Stimulated activated CD8-positive, alpha-beta memory T cell treated with anti-CD3 and anti-CD28 coated beads, Interleukin-15, amount 100 ng/mL, for 48 hours (primary cell): ENCODE measurements at regions not wholly inside any gene's neighbourhood (a gene's known extent, or its start where the extent isn't known, plus 50 kb on each side); places are given as distances from the start of the nearest gene placed in this dataset.
"Not testable (repeated sequence)": the region's sequence is repeated elsewhere in the genome, so short reads cannot be mapped to it uniquely, and the experiment has no call there.

Experiments
- DNase-seq, 2 donors: peaks; one replicate each; pipeline ENCODE4 v3.0.0-alpha.2; 2020; ENCODE audit warnings: low read depth in 2 of 2

DNA sequence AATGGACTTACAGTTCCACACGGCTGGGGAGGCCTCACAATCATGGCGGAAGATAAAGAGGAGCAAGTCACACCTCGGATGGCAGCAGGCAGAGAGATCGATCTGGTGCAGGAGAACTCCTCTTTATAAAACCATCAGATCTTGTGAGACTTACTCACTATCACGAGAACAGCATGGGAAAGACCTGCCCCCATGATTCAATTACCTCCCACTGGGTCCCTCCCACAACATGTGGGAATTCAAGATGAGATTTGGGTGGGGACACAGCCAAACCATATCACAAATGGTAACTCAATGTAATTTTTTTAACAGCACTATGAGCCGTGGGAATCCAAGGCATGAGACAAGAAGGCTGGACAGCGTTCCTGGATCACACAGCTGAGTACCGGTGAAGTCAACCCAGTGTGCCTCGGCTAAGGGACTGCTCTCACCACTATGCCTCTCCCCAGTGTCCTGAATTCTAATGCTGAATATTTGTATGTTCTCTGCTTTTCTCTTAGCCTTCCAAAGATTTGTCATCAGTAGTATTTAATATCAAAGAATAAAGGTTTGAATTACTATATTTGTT, 84.3 kb downstream of the IRS2 start:
- DNase-seq: not testable (repeated sequence)

DNA sequence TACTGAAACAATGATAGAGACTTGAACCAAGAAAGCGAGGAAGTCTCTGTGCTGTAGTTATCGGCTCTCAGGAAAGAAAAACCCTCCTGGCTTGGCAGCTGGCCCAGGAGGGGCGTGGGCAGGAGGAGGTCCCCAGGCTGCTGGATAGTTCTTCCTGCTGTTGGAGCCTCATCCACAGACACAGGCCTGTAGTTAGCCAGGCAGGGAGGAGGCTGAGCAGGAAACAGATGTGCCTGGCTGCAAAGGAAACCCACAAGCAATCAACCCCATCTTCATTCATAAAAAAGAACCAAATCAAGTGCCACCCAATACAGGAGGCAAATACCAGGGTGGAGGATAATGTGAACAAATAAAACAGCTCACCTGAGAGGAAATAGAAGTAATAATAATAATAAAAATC, 86.2 kb downstream of the IRS2 start:
- DNase-seq: no peak

DNA sequence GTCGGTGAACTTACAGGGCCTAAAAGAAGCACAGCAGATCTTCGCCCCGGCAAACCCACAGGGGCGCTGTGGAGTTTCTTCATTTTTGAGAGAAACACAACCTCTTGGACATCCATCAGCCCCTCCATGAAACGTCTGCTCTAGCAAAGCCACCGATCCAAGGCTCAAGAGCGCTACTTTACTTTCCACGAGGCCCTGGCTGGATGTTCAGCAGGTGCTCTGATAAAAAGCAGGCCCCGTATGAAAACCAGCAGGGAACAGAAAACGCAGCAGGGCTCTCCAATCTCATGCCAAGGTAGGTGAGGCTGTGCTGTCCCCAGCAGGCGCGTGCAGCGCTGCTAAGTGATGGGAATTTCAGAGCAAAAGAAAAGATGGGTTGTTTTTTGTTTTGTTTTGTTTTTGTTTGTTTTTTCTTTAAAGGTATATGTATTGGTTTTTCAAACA, 86.7 kb downstream of the IRS2 start:
- DNase-seq: no peak

DNA sequence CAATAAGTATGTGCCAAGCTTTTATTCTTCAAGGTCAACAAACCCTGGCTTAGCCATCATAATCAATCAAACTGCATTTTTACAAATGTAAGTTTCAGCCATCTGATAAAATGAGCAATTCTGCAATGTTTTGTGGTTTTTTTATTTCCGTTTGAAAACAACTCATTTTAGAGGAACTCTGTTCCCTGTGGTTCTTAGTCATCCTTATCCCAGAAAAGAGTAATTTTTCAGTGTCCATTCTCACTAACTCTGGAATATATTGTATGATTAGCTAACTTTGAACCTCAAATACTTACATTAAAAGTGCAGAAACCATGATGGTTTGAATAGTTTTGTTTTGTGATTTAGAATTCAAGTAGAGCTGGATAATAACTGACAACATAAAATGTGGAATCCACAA, 87.6 kb downstream of the IRS2 start:
- DNase-seq: no peak

DNA sequence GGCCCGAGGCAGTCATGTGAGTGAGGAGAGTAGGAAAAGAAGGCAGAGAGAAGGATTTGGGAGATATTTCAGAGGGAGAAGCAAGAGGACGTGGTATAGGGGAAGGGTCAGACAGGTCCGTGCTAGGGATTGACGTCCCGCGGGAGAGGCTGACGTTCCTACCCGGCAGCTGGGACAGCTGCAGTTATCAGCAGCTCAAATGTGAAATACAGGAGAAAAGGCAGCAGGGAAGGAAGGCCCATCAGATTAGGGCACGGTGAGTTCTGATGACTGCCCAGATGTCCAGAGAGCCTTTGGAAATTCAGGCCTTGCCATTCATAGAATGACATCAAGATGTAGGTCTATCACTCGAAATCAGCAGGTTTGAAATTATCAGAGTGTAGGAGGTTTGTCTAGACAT, 88.4 kb downstream of the IRS2 start:
- DNase-seq: no peak

DNA sequence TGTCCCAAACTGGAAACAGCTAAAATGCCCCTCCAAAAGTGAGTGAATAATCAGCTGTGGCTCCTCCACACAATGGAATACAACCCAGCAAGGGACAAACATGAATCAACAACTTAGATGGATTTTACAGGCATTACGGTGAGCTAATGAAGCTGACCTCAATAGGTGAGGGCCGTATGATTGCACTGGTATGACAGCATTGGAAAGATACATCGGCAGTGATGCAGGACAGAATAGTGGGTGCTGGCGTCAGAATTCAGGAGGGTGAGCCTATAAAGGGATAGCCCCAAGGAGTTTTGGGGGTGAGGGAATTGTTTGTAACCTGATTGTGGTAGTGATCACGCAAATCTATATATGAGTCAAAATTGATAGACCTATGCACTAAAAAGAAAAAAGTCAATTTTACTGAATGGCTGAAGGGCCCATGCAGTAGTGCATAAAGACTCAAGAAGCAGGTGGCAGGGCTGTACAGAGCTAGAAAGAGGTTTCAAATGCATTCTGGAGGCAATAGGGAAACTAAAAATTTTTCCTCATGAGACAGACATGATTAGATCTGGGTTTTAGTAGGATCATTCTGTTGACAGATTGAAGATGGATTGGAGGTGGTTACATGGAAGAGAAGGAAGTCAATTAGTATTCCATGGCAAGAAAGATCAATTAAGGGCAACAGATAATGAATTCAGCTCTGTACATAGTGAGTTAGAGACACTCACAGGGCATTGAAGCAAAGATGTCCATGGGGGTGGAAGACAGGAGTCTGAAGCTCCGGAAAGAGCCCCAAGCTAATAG, 90.8 kb downstream of the IRS2 start:
- DNase-seq: no peak

DNA sequence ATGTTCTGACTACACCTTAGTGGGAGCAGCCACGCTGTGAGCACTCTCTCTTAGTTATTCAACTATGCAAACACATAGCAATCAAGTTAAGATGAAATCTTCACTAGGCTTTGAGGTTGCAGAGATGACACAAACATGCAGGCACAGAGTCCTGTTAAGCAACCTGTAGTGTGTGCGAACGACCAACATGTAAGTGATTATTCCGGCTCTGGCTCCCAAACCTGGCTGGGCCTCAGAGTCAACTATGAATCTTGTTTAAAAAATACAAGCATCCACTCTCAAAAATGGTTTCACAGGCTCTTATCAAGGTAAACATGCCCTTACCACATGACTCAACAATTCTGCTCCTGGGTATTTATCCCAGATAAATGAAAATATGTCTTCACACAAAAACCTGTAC, 91.4 kb downstream of the IRS2 start:
- DNase-seq: no peak

DNA sequence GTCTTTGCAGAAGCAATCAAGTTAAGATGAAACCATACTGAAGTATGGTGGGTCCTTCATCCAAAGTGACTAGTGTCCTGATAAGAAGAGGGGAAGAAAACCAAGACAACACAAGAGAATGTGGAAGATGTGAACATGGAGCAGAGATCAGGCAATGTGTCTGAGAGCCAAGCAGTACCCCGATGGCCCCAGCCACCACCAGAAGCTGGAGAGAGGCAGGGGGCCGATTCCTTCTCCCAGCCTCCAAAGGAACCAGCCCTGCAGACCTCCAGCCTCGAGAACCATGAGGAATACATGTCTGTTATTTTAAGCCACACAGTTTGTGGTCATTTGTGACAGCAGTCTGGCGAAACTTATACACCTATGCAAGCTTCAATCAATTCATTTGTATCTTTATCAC, 93.2 kb downstream of the IRS2 start:
- DNase-seq: no peak

DNA sequence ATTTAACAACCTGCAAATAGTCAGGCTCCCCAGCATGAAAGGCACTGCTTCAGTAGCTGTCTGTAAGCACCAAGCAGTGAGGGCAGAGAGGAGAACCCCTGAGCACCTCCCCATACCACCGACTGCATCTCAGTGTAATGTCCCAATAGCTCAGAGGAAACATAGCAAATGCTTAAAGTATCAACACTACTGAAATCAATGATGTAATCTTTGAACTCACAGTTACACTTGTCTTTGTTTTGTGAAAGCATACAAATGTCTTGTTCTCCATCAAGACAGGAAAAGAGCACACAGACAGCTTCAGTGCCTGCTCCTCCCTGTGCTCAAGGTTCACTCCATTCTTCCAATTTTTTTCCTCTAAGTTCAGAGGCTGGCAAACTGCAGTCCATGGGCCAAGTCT, 94.7 kb downstream of the IRS2 start:
- DNase-seq: no peak

DNA sequence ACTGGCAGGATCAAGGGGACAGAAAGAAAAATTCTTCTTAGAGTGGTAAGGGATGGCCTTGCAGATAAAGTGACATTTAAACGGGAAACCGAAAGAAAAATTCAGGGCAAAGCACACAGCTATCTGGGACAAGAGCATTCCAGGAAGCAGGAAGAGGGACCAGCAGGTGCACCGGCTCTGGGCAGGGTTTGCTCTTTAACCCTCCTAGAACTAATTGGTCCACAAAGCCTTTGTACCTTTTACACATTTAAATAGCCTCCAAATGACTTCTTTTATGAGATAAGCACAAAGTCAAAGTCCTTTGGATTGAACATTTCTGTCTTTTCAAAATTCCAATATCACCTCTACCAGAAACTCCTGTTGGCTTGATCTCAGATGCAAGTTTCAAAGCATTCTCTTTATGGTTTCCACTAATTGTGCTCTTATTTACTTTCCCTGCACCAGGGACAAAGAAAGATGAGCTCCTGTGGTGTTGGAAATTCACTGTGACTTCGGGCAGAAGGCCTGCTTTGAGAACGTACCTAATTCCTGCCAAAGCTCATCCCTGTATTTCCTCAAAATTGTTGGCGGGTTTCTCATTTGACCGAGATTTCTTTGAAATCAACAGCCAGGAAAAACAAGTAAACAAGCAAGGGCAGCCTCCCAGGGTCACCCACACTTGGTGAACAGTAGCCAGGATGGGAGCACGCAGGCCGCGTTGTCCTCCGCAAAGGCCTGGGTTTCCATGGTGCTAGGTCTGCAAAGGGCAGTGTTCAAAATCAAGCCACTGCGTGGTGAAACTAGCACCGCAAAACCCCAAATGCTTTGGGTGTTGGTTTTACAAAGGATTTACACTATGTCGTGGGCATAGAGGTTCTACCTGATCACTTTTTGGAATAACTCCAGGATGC, 98.6 kb downstream of the IRS2 start:
- no peak for DNase-seq

DNA sequence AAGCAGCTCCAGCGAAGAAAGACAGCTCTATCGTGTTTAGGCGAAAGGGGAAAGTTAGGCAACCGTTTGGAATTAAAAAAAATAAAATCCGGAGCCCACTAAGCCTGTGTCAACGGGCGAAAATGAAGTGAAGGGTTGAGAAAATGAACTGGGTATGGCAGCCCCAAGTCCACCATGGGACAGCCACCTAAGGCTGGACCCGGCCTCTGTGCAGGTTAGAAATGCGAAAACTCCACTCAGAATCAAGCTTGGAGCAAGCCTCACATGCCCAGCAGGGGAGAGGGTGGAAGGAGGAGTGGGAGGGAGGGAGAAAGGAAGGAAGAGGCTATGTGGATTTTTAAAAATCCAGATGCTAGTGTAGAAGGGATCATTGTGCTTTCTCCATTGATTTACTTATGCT, 101.2 kb downstream of the IRS2 start:
- DNase-seq: no peak

DNA sequence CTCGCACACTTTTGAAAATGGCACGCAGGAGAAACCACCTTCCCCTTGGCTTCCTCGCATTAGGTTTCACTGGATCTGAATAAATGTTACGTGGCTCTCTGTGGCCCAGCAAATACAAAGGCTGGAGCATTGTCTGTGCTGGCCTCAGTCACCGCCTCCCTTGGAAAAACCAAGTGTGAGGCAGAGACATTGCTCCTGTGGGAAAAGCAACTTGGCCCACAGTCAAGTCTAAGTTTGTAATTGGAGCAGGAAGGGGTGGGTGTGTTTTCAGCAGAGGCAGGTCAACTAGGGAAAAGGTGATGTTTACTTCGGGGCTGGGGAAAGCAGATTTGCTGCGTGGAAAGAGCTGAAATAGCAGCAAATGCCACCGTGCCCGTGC, 101.6 kb downstream of the IRS2 start:
- no peak for DNase-seq

DNA sequence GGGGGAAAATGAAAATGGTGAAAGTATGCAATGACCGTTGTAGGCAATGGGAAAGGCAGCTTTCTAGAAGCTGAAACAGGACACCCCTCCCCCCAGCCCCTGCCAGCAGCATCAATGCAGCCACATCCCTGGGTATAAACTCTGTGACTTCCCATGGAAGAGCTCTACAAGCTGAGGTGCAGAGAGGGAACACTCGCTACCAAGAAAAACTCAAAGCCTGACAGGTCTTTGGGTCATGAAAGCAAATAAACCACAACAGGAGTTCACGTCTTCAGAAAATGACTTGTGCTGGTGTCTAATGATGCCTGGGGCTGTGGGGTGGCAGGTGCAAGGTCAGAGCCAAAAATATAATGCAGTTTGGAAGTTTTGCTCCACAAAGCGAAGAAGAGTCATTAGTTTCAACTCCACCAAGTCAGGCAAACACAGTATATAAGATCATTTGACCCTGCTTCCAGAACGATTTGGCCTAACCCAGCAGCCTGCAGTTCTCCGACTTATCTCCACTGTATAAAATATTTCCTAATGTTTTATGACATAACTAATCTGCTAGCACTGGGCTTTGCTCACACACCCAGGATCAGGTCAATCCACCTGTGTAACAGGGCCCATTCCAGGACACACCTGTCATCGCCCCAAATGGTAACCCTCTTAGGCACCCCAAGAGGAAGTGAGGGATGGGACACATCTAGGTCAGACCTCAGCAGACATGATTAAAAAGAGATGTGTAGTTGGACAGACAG, 102.1 kb downstream of the IRS2 start:
- no peak for DNase-seq

DNA sequence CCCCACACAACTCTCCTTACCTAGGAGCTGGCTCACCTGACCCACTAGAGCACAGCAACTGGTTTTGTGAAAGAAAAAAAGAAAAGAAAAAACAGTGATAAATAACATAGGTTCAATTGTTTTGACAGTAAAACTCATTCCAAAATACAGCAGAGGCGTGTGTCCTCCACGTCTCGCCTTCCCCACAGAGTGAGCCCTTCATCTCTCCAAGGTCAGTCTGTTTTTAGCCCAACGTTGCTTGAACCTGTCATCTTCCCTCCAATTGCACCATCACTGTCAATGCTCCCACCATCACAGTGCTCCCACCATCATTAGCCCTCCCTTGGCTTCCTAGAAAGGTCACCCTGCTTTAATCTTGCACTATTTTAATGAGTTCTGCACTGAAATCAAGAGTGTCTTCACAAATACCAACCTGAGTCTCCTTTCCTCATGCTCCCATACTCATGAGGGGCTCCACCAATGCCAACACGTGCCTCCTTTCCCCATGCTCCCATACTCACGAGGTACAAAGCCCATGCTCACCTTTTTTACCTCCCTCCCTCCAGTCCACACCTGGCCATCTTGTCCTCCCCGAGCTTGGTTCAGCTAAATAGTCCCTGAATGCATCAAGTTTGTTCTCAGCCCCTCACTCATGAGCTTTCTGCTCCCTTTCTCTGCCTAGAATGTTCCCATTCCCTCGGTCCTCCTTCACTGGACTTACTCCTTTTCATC, 103.7 kb downstream of the IRS2 start:
- DNase-seq: no peak

DNA sequence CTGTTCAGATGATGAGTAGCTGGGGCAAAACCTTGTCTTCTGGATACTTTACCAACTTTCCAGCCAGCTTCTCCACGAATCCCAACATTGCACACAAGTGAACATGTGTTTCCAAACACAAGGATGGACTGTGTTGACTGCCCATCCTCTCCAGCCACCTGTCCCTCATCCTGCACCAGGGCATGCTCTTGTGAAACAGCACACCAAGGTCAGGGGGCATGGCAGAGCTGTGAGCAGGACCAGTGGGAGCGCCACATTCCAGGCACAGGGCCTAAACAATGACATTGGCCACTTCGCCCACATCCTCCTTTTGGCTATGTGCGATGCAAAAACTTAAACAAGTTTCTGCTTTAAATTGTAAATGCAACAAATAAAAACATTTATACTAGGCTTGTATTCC, 105.5 kb downstream of the IRS2 start:
- no peak for DNase-seq

DNA sequence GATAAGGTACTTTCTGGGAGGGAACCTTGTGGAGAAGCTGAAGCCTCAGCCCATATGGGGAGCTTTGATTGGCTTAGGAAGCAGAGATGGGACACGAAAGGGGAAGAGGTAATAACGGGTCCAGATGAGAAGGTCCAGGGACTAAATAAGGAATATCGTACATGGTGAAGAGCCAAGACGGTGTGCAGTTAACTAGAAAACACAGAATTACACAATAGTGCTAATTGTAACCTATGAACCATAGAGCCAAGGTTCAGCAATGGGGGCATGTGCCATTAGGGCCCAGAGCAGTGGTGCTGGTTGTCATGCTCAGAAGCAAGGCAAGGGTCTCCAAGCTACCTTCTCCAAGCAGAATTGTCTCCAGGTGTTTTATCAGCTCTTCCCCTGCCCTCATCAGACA, 106.1 kb downstream of the IRS2 start:
- no peak for DNase-seq

DNA sequence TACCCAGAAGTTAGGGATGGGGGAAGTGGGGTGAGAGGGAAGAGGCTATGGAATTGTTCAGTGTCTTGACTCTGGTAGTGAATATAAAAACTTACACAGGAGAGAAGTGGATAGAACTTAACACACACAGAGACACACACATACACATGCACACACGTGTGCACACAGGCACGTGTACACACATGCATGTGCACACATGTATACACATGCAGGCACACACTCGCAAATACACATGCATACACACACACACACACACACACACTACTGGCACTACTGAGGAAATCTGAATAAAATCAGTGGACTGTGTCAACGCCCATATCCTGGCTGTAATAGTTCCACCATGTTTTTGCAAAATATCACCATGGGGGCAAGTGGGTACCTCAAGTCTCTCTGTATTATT, 107.9 kb downstream of the IRS2 start:
- no peak for DNase-seq

DNA sequence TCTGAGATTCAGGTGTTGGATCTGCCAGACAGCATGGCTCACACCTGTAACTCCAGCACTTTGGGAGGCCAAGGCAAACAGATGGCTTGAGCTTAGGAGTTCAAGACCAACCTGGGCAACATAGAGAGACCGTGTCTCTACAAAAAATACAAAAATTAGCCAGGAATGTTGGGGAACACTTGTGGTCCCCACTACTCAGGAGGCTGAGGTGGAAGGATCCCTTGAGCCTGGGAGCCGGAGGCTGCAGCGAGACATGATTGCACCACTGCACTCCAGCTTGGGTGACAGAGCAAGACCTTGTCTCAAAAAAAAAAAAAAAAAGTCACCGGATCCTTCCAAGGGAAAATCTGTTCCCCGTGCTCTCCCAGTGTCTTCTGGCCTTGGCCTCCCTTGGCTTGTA, 109.2 kb downstream of the IRS2 start:
- no peak for DNase-seq

DNA sequence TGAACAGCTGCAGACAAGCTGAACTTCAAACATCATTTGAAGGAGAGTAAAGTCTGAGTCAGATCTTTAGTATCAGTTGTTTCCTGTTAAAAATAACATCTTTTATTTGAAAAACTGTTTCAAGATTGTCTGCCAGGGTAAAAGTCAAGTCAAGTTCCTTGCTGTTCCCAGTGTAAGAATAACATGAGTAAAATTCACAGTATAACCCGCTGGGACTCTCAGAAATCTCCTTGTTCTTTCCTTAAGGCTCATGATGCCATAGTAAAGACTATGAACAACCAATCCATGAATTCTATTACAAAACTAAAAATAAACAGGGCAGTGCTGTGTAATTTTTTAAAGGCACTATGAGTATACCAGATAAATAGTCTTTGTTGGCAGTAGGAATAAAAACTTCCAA, 112.9 kb downstream of the IRS2 start:
- DNase-seq: no peak

DNA sequence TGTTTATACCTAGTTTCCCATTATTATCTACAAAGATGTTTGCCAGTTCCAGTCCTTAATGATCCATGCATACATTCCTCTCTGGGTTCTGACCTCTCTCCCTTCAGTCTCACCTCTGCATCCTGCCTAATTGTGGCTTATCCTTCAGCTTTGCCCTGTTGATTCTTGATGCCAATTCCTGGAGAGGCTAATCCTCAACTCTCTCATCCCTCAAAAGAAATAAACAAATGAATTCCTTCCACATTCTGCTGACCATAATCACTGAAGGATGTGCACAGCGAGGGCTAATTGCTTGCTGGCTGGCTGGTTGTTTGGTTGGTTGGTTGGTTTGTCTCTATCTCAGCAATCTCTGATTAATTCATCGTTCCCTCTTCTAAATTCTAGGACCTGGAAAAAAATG, 113.8 kb downstream of the IRS2 start:
- no peak for DNase-seq

DNA sequence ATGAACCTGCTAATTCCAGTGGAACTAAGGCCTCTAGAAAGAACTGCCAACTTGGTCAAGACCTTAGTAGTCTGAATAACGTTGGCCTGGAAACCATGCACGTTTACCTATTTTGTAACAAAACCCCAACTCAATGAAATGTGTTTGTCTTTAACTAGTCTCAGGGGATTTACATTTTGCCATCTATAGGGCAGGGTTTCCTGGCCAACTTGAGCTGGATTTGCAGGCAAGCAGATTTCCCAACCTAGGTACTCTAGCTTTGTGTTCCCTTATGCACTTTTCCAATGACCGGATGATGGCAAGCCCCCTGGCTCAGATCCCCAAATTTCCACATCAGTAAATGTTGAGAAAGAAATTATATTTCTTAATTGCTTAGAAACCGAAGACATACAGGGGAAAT, 114.5 kb downstream of the IRS2 start:
- no peak for DNase-seq

DNA sequence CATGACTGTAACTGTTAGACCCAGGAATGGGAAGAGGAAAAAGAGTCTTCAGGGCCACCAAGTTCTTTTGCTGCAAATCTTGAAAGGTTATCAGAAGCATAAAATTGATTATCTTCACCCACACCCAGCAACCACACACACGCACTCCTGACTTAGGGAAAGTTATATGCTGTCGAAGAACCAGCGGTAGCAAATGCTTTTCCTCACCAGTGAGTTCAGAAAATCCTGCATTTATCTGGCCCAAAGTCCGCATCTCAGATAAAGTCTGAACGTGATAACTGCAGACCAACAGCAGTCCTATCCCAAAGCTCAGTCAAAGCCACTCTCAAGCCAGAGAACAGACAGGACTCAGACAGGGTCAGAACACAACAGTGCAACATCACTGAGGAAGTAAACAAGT, 115.6 kb downstream of the IRS2 start:
- DNase-seq: no peak
